NCI-H345 treated with DMSO at 0.1 percent for 48 hours (cell line): ENCODE measurements at regions not wholly inside any gene's neighbourhood (a gene's known extent, or its start where the extent isn't known, plus 50 kb on each side); places are given as distances from the start of the nearest gene placed in this dataset.

Experiments
- DNase-seq: peaks from one replicate; lab custom pipeline; 2025; ENCODE audit not compliant: unreplicated experiment; lab: John Stamatoyannopoulos, UW

DNA sequence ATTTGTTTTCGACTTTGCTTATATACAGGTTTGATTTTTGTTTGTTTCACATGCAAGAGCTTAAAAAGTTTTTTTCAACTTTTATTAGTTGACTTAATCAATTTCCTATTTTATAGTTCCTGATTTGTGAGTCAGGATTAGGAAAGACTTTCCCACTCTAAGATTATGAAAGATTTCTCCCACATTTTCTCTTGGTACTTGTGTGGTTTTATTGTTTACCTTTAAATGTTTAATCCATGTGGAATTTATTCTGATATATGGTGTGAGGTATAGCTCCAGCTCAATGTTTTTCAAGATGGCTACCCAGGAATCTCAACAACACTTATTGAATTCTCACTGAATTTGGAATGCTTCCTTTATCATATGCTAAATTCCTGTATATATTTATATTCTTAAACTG is 117.8 kb upstream of the LGALSL start:
- DNase-seq: no peak

DNA sequence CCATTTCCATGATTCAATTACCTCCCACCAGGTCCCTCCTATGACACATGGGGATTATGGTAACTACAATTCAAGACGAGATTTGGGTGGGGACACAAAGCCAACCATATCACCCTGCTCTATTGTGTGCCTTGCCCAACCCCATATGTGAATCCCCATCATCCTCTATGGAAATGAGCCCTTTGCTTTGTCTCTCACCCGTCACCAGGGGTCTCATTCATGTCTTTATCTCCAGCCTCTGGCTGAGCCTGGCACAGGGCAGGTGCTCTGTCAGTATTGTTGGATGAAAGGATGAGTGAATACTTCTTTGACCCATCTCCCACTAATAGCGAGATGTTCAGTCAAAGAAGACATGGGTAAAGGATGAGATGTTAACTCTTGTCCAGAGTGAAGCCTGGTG is 116.6 kb upstream of the LGALSL start:
- DNase-seq: no peak

DNA sequence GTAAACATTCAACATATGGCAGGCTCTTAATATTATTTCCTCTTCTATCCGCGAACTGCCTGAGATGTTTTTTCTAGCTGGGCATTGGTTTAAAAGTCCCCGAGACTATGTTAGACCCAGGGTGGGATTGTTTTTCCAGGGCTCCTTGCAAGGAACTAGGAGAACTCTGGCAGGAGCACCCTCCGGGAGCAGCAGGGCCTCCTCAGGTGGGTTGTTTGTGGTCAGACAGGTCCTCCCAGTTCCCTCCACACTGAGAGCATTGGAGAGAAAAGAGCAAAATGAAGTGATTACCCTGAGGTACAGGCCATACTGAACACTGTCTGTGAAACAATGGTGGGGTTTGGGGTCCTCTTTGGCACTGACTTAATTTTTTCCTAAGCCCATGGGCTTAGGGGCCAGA is 115.9 kb upstream of the LGALSL start:
- no peak for DNase-seq

DNA sequence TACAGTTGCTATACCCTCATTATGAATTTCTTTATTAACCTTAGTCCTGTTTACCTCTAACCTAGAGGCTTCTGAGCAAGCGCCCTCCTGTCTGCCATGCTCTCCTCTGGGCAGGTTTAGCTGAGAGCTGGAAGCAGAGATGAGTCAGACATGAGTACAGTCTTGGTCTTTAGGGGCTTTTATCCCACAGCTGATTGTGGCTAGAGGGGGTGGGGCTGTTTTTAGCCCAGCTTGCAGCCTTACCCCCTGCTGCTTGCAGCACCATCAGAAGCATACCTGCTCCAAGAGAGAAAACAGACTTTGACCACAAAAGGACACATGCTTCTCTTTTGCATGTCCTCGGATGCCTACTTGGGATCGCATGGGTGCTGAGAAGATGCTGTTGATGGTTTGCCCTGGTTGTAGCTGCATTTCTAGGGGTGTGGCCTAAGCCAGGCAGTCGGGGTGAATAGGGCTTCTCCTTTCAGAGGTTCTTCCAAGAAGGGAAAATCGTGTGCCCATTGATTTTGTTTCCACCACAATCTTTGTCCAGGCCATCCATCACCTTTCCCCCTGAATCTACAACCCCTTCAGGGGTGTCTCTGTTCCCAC is 115.0 kb upstream of the LGALSL start:
- DNase-seq: no peak

DNA sequence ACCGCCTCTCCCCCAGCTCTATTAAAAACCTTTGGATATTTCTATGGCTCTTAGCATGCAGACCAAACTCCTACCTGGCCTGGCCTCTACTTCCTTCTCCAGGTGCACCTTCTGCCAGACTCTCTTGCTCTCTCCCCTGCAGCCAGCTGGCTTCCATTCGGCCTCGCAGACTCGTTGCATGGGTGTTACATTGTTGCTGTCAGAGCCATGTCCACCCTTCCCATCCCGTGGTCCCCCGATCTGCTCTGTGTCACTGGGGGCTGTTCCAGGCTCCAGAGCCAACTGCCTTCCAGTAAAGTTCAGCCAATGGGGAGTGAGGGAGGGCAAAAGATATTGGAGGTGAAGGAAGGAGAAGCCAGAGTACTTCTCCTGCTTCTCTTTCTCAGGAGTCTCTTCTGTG is 112.5 kb upstream of the LGALSL start:
- DNase-seq: no peak

DNA sequence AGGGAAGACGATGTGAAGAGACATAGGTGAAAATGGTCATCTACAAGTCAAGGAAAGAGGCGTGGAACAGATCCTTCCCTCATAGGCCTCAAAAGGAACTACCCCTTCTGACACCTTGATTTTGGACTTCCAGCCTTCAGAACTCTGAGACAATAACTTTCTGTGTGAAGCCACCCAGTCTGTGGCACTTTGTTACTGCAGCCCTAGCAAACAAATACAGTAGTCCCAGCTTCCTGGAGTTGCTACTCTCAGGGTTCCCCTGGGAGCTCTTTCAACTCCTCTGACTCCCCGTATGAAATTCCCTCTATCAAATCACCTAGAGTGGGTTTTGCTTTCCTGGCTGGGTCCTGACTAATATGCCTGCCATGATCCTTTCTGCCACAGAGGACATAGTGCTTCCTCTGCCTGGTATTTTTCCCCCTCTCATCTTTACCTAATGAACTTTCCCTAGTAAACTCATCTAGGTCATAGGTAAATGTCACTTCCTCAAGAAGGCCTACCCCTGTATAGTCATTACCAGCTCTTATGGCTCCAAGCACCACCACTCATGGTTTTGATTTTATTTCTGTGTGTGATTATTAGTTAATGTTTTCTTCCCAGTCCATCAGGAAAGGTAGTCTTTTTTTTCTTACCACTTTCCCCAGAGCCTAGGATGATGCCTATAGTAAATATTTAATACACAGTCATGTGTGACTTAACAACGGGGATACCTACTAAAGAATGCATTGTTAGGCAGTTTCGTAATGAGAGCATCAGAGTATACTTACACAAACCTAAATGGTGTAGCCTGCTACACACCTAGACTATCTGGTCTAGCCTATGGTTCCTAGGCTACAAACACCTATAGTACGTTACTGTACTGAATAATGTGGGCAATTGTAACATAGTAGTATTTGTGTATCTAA is 111.5 kb upstream of the LGALSL start:
- no peak for DNase-seq

DNA sequence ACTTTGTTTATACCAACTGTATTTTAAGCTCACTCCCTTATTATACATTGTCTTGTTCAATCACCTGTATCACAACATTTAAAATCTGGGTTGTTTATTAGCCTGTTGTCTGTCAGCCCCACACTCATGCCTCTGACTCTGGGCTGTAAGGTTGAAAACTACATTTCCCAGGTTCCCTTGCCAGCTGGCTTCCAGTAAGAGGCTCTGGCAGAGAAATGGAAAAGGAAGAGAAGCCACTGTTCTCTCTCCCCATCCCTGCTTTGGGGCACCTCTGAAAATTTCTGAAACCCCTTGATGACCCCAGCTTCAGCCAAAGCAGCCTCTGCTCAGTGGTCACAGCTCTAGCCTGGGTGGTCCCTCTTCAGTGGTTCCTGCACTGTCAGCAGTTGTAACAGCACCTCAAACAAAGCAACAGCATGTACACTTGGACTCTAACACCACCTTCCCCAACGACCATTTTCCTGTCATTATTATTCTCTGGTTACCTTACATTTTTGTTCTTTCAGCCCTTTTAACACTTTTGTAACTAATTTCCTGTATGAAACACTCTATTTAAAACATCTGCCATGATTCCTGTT is 108.9 kb upstream of the LGALSL start:
- DNase-seq: no peak

DNA sequence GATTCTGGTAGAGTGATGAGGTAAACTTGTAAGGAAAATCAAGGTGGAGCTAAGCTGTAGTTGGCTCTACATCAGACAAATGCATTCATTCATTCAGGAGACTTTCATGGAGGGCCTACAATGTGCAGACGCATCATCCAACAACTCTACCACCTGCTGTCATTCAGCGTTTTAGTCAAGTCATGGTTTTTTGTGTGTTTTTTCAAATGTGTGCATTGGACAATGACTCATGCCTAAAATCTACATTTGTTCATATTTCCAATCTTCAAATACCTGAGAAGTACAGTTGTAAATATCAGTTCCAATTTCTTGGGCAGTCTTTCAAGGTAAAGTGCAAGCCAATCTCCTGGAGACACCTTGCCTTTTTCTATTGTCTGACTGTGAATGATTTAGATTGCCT is 108.0 kb upstream of the LGALSL start:
- no peak for DNase-seq

DNA sequence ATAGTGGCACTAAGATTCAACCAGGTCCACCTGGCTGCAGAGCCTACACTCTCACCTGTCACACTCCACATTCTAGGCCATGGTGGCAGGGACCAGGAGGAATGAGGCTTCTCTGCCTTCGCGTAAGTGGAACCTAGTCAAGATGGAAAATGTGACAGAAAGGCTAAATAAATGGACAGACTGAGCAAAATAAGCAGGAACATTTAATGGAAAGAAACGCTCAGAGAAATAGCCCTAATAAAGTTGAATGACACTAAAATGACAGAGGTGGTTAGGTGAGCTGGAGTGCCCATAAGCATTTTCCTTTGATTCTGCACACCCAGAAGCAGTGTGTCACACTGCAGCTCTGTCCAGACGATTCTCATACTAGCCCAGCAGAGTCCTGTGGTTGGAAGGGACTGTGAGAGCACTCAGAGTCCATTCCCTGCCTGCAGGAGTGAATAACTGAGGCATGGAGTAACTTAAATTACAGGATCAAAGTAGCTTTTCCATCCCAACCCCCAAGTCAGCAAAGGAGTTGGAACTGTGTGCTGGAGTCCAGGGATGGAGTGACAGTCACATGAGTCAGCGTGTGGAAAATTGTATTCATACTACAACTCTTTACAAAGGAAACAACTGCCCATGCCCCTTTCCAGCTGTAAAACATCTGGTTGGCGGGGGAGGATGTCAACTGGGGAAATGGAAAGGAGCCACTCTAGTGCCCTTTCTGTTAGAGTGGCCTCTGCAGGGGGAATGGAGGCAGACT is 105.4 kb upstream of the LGALSL start:
- no peak for DNase-seq

DNA sequence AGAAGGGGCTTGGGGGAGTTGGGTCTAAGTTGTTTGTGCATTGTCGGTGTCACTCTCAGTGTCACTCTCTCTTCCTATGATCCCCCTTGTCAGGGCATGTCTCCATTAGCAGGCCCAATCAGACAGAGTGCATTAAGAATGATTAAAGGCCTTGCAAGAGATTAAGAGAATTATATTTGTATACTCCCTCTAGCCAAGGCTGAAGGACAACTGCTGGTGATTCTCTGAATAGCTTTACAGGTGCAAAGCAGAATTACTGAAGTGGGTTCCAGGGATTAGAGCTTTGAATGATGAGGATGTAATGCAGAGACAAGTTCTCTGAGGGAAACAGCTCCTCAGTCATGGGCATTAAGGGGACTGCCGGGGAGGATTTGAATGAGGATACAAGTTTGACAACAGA is 104.8 kb upstream of the LGALSL start:
- no peak for DNase-seq

DNA sequence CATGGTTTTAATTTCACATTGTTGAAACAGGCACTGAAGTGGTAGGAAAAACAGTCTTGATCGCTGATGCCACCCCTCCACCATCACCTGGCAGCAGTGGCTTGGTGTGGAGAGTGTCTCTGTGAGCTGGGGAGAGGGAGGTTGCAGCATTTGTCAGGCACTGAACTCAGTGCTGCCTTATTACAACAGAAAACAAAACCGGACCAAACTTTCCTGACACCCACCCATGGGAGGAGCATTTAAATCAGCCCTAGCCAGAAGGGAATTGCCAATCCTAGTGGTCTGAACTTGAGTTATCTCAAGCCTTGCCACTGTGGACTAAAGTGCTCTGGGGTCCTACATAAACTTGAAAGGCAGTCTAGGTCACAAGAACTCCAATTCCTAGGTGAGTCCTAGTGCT is 103.0 kb upstream of the LGALSL start:
- no peak for DNase-seq

DNA sequence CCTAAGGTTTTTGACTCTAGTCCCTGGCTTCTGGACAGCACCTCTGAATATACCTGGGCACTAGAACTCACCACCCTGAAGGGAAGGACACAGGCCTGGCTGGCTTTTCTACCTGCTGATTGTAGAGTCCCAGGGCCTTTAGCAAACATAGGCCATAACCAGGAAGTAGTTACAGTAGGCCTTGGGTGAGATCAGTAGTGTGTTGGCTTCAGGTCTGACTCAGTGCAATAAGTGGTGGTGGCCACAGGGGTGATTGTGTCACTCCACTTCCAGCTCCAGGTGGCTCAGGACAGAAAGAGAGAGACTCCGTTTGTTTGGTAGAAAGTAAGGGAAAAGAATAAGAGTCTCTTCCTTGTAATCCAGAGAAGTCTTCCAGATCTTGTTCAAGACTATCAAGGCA is 101.7 kb upstream of the LGALSL start:
- DNase-seq: no peak

DNA sequence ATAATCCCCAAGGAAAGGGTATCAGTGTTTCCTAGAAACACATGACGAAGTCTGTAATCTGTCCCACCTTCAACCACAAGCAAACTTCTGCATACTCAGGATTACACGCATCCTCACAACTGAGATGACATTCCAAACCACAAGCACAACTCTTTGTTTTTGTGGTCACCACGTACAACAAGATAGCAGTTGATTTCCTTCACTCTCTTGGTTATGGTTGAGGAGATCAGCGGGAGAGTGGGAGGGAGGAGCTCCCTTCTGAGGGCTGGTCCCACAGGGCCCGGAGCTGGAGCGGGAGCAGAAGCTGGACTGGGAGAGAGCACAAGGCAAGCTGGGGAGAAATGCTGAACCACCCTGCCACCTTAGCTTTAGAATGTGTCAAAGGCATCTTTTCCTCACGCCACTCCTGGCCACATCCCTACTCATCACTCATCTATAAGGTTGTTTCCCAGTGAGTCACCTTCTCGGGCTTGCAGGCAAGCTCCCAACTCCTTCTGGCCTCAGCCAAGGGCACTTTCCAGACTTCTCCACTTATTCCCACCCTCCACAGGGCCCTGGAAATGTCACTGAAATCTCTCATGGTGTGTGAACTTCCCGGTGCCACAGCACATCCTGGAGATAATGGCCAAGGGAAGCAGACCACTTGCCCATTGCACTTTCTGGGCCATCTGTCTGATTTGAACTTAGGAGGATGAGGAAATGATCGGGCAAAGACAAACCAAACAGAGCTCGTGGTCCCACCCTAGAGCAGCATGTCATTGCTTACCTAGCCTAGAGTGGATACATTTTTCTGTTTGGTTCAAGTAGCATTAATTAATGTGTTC is 98.9 kb upstream of the LGALSL start:
- no peak for DNase-seq

DNA sequence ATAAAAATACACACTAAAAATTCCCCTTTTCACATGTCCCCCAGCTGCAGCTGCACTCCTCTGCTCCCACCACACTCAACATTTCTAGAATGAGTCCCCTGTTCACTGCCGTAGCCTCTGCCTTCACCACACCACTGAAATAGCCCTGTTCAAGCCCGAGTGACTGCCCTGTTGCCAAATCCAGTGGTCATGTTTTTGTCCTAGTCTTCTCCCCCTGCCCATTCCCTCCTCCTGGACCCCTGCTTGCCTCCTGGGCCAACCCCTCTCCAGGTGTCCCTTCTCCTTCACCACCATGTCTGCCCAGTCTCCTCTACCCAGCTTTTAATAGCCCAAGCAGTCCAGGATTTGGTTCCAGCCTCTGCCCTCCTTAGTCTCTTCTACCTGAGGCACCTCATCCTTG is 97.1 kb upstream of the LGALSL start:
- no peak for DNase-seq

DNA sequence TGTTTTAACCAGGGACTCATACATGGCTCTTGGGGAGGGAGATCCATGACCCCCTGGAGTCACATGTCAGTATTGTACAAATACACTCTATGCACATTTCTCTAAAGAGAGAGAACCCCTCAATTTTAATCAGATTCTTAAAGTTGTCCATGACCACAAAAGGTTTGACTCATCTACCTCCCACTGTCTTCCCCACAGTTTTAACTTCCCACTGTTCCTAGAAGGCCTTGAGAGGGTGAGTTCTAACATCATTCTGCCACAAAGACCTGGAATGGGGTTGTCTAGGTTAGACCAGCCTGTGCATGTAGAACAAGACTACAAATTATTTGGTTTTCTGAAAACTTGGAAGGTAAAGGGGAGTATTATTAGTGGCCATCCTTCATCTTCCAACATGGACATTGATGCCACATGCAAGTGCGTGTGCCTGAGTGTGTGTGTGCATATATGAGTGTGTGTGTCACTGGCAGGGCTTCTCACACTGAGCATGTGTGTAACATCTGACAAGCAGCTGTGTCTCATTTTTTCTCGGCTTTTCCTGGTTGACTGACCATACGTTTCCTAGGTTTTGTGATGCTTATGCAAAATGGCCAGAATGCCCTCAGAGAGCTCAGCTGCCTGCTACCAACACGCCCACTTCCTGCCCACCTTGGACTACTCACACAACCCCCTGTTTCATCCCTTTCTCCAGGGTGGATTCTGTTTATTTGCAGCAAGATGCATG is 94.6 kb upstream of the LGALSL start:
- no peak for DNase-seq

DNA sequence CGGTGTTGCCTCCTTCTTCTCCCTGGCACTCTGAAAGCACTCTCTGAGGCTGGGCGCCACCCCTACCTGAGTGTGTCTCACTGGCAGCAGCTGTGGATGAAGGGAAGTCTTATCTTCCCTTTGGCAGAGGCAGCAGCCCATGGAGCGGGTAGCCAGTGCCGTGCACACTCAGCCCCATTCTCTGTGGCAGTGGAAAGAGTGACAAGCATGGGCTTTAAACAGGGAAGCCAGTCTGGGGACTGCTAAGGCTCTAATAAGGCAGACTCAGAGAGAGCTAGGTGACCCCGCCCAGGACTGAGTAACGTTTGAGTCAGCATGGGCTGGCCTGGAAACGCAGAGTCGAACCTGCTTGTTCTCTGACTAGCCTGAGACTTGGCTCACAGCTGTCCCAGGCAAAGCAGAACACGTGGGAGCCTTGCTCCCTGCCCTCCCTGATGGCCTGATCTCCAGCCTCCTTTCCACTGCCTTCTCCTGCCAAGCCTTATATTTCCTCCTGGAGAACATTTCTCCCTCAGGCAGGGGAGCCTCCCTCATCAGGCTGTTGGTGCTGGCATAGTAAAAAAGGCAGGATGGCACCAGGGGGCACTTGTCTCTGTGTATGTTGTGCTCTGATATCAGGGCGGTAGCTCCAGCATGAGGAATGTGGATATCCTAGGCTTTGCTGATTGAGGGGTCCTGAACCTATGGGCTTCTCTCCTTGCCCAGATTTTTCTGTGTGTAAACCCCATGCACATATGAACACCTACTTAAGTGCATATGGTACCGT is 93.9 kb upstream of the LGALSL start:
- DNase-seq: no peak

DNA sequence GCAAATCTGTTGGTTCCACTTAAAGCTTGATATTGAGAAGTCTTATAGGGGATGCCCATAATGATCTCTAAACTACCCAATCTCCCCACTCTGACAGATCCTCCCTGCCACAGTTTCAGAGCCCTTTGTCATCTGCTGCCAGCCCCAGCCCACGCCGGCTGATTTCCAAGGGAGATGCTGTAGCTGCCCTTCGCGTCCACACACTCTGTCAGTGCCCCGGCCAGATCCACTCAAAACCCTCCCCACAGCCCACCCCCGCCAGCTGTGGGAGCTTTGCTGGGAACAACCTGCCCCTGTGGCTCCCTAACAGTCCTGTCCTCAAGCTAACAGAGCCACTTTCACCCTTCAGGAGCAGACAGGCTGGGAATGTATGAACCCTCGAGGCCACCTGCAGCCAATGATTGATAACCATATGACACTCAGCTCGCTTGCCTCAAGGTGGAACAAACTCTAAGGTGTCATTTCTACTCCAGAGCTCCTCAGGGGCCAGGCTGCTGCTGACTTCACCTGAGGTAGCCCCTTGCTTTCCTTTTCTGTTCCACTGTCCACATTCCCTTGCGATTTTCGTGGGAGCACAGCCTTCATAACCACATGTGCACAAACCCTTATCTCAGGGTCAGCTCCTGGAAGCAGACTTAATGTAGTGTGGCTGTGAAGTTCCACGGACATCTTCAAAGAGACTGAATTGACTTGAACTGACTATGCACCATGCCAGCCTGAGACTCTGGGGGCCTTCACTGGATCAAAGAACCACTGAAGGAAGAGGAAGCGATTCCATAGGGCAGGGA is 92.6 kb upstream of the LGALSL start:
- DNase-seq: no peak

DNA sequence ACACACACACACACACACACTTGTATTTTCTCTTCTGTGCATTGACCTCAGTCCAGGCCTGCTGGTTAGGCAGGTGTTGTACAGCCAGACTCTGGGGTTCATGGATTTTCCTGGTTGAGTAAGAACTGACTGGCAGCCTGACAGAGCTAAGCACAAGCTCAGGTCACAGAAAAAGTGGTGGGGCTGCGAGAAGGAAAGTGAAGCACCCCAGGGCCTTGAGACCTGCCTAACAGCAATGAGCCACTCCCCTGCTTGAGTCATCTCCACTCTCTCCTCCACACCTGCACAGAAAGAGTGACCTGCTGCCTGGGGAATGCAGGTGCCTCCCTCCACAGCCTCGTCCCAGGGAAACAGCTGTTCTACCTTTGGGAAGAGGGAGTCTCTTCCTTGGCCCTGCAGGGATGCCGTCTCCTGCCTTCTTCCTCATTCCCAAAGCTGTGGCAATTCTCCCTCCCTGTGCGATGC is 91.4 kb upstream of the LGALSL start:
- DNase-seq: no peak

DNA sequence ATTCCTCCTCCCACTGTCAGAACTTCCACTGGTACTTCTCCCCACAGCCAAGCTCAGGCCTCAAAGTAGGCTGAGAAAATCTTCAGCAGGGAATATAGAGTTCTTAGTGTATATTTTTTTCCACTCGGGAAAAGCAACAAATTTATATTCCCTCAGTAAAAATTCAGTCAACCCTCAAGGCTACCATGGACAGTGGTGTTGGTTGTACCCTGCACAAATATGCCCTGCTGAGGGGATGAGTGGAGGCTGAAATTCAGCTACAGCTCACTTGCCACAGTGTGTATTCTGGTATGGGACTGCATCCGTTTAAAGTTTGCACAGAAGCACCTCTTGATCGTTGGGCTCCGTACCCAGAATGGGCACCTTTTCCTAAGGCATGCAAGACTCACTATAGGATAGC is 90.8 kb upstream of the LGALSL start:
- DNase-seq: no peak
